GM23248 (cell line): ENCODE measurements at regions not wholly inside any gene's neighbourhood (a gene's known extent, or its start where the extent isn't known, plus 50 kb on each side); places are given as distances from the start of the nearest gene placed in this dataset.

ENCODE experiments used
- EZH2 ChIP-seq: fragments of 200-600 bp; sonication (generic); IDR thresholded peaks from 2 replicates; pipeline ENCODE4 v1.6.1; 2018; ENCODE audit warnings: antibody characterized with exemption, mild to moderate bottlenecking; ENCODE audit not compliant: insufficient read depth, poor library complexity, severe bottlenecking
- EZH2phosphoT487 ChIP-seq: fragments of 200-600 bp; sonication (generic); IDR thresholded peaks from 2 replicates; pipeline ENCODE4 v1.6.1; 2018; ENCODE audit warnings: antibody characterized with exemption, moderate library complexity, mild to moderate bottlenecking, low read depth; ENCODE audit not compliant: insufficient read depth

- no peak for TF ChIP-seq EZH2phosphoT487
- no peak for TF ChIP-seq EZH2
Observed at GRCh38 chr5:173518856-173519255, 97.6 kb downstream of the BOD1 start.
